GM23338 (cell line): ENCODE measurements at regions not wholly inside any gene's neighbourhood (a gene's known extent, or its start where the extent isn't known, plus 50 kb on each side); places are given as distances from the start of the nearest gene placed in this dataset.

ENCODE experiments used
- ATAC-seq: fragments of 200-7000 bp; cut with Tn5 transposase; 3 replicates; pipeline ENCODE4 v1.9.1; 2020
- DNase-seq: peaks from one replicate; pipeline ENCODE4 v3.0.0-alpha.2; 2015; ENCODE audit warnings: low spot score
- H2AFZ ChIP-seq: fragments of 200-600 bp; sonication (generic); 2 replicates; pipeline ENCODE4 v1.8.0; 2016; ENCODE audit warnings: antibody characterized with exemption, mild to moderate bottlenecking, moderate library complexity
- H3F3A ChIP-seq: fragments of 200-600 bp; sonication (generic); replicated peaks from 2 replicates; pipeline ENCODE4 v1.8.0; 2017; ENCODE audit warnings: antibody characterized with exemption, mixed run types, low read depth
- H3K27ac ChIP-seq: fragments of 200-600 bp; sonication (generic); 2 replicates; pipeline ENCODE4 v1.6.1; 2016; ENCODE audit warnings: low read depth
- H3K27me3 ChIP-seq: fragments of 200-600 bp; sonication (generic); 2 replicates; pipeline ENCODE4 v1.8.0; 2016; ENCODE audit warnings: mild to moderate bottlenecking, mixed run types, moderate library complexity; ENCODE audit not compliant: insufficient read depth
- H3K36me3 ChIP-seq: fragments of 200-600 bp; sonication (generic); 2 replicates; pipeline ENCODE4 v1.8.0; 2016; ENCODE audit warnings: mild to moderate bottlenecking; ENCODE audit not compliant: insufficient read depth
- H3K4me1 ChIP-seq: fragments of 200-600 bp; sonication (generic); 2 replicates; pipeline ENCODE4 v1.8.0; 2016; ENCODE audit warnings: mild to moderate bottlenecking, moderate library complexity; ENCODE audit not compliant: insufficient read depth
- H3K4me2 ChIP-seq: fragments of 200-600 bp; sonication (generic); 2 replicates; pipeline ENCODE4 v1.7.1; 2017; ENCODE audit warnings: mixed run types
- H3K4me3 ChIP-seq: fragments of 200-600 bp; sonication (generic); 2 replicates; pipeline ENCODE4 v1.6.1; 2016; ENCODE audit warnings: mixed run types
- H3K79me2 ChIP-seq: fragments of 200-600 bp; sonication (generic); replicated peaks from 2 replicates; pipeline ENCODE4 v1.8.0; 2017; ENCODE audit warnings: mild to moderate bottlenecking; ENCODE audit not compliant: insufficient read depth
- H3K9me2 ChIP-seq: fragments of 200-600 bp; sonication (generic); 2 replicates; pipeline ENCODE4 v1.8.0; 2017; ENCODE audit not compliant: insufficient read depth
- H4K20me1 ChIP-seq: fragments of 200-600 bp; sonication (generic); replicated peaks from 2 replicates; pipeline ENCODE4 v1.8.0; 2017; ENCODE audit warnings: mild to moderate bottlenecking; ENCODE audit not compliant: insufficient read depth
- H3K27ac Mint-ChIP-seq: 2 replicates; pipeline ENCODE4 v1.8.0; 2020; ENCODE audit warnings: inconsistent platforms, mild to moderate bottlenecking, moderate library complexity, mixed read lengths
- H3K27me3 Mint-ChIP-seq: 3 replicates; pipeline ENCODE4 v1.8.0; 2022; ENCODE audit warnings: low read depth, mild to moderate bottlenecking, moderate library complexity, mixed read lengths, inconsistent platforms; ENCODE audit not compliant: insufficient read depth, poor library complexity
- H3K36me3 Mint-ChIP-seq: 3 replicates; pipeline ENCODE4 v1.8.0; 2021; ENCODE audit warnings: low read depth, mild to moderate bottlenecking, inconsistent platforms, moderate library complexity, mixed read lengths
- H3K4me1 Mint-ChIP-seq: 3 replicates; pipeline ENCODE4 v1.8.0; 2020; ENCODE audit warnings: mild to moderate bottlenecking, inconsistent platforms, mixed read lengths
- H3K4me3 Mint-ChIP-seq: 3 replicates; pipeline ENCODE4 v1.8.0; 2021; ENCODE audit warnings: moderate library complexity, mild to moderate bottlenecking, inconsistent platforms, mixed read lengths
- H3K9me3 Mint-ChIP-seq: 3 replicates; pipeline ENCODE4 v1.8.0; 2020; ENCODE audit warnings: moderate library complexity, mild to moderate bottlenecking, inconsistent platforms, mixed read lengths
- CREB1 ChIP-seq: fragments of 250-450 bp; sonication (Bioruptor Pico); IDR thresholded peaks from 2 replicates; pipeline ENCODE4 v1.5.0; 2020; ENCODE audit warnings: low read depth, mild to moderate bottlenecking, moderate library complexity
- ETS1 ChIP-seq: IDR thresholded peaks from 2 replicates; pipeline ENCODE4 v1.6.1; 2016; ENCODE audit warnings: antibody characterized with exemption
- EZH2 ChIP-seq: fragments of 200-600 bp; sonication (generic); IDR thresholded peaks from one replicate; pipeline ENCODE4 v1.8.0; 2017; ENCODE audit warnings: antibody characterized with exemption, mild to moderate bottlenecking, low read depth; ENCODE audit not compliant: unreplicated experiment
- EZH2phosphoT487 ChIP-seq: fragments of 200-600 bp; sonication (generic); IDR thresholded peaks from one replicate; pipeline ENCODE4 v1.8.1; 2018; ENCODE audit warnings: antibody characterized with exemption; ENCODE audit not compliant: unreplicated experiment
- JUNB ChIP-seq: IDR thresholded peaks from one replicate; pipeline ENCODE4 v1.6.1; 2016; ENCODE audit warnings: antibody characterized with exemption; ENCODE audit not compliant: unreplicated experiment
- NANOG ChIP-seq: IDR thresholded peaks from 2 replicates; pipeline ENCODE4 v1.6.1; 2016; ENCODE audit warnings: antibody characterized with exemption, borderline replicate concordance
- POLR2AphosphoS5 ChIP-seq: IDR thresholded peaks from 2 replicates; pipeline ENCODE4 v1.6.1; 2016; ENCODE audit warnings: antibody characterized with exemption, low read depth
- STAT1 ChIP-seq: IDR thresholded peaks from one replicate; pipeline ENCODE4 v1.6.1; 2016; ENCODE audit warnings: antibody characterized with exemption; ENCODE audit not compliant: unreplicated experiment
- ZNF114 ChIP-seq: fragments of 250-450 bp; sonication (Bioruptor Pico); IDR thresholded peaks from 2 replicates; pipeline ENCODE4 v1.5.0; 2020; ENCODE audit warnings: mild to moderate bottlenecking, moderate library complexity
- ZNF331 ChIP-seq: fragments of 250-450 bp; sonication (Bioruptor Pico); IDR thresholded peaks from 2 replicates; pipeline ENCODE4 v1.5.0; 2020; ENCODE audit warnings: low read depth, mild to moderate bottlenecking, moderate library complexity
- TF ChIP-seq, protein P1 (sequence below): IDR thresholded peaks from one replicate; pipeline ENCODE4 v1.6.1; 2018; ENCODE audit warnings: antibody characterized with exemption; ENCODE audit not compliant: unreplicated experiment
- TF ChIP-seq, protein P2 (sequence below): fragments of 250-450 bp; sonication (Bioruptor Pico); IDR thresholded peaks from 2 replicates; pipeline ENCODE4 v1.5.0; 2020; ENCODE audit warnings: mild to moderate bottlenecking, moderate library complexity
- TF ChIP-seq, protein P3 (sequence below), 2 experiments: fragments of 200-600 bp in 1 of 2; sonication (generic) in 1 of 2; conservative IDR thresholded peaks; 2 replicates each; pipeline versions ENCODE4 v1.5.1 to v1.6.1; 2016 to 2017; ENCODE audit warnings: antibody characterized with exemption in 2 of 2, low read depth in 2 of 2, mild to moderate bottlenecking in 2 of 2, moderate library complexity in 1 of 2

- Histone ChIP-seq H3K4me1 (no peaks in the 10 kb centered on the region), H3K4me2 (no peak overlapping the region), H3K4me3 (no peak overlapping the region), H3F3A (no peaks in the 10 kb centered on the region), H3K36me3 (no peaks in the 10 kb centered on the region), H4K20me1 (no peaks in the 10 kb centered on the region), H3K79me2 (no peaks in the 10 kb centered on the region), H3K9me2 (no peaks in the 10 kb centered on the region), H2AFZ (no peak overlapping the region), H3K27ac (no peak overlapping the region), H3K27me3 (no peaks in the 10 kb centered on the region)
- Mint-ChIP-seq H3K36me3 (no peaks in the 10 kb centered on the region), H3K4me1 (peaks cover 10% of the 10 kb centered on the region), H3K27me3 (peaks cover 3% of the 10 kb centered on the region), H3K4me3 (no peak overlapping the region), H3K9me3 (peaks cover 3% of the 10 kb centered on the region; the same call in 2 of the 3 replicates), H3K27ac (no peak overlapping the region)
- no peak for DNase-seq
- ATAC-seq: no peak
- no peak for TF ChIP-seq JUNB
- TF ChIP-seq, protein P1, sequence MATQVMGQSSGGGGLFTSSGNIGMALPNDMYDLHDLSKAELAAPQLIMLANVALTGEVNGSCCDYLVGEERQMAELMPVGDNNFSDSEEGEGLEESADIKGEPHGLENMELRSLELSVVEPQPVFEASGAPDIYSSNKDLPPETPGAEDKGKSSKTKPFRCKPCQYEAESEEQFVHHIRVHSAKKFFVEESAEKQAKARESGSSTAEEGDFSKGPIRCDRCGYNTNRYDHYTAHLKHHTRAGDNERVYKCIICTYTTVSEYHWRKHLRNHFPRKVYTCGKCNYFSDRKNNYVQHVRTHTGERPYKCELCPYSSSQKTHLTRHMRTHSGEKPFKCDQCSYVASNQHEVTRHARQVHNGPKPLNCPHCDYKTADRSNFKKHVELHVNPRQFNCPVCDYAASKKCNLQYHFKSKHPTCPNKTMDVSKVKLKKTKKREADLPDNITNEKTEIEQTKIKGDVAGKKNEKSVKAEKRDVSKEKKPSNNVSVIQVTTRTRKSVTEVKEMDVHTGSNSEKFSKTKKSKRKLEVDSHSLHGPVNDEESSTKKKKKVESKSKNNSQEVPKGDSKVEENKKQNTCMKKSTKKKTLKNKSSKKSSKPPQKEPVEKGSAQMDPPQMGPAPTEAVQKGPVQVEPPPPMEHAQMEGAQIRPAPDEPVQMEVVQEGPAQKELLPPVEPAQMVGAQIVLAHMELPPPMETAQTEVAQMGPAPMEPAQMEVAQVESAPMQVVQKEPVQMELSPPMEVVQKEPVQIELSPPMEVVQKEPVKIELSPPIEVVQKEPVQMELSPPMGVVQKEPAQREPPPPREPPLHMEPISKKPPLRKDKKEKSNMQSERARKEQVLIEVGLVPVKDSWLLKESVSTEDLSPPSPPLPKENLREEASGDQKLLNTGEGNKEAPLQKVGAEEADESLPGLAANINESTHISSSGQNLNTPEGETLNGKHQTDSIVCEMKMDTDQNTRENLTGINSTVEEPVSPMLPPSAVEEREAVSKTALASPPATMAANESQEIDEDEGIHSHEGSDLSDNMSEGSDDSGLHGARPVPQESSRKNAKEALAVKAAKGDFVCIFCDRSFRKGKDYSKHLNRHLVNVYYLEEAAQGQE: no peak
- no peak for TF ChIP-seq ETS1
- no peak for TF ChIP-seq EZH2phosphoT487
- TF ChIP-seq CREB1 (CRISPR knock-in tag): no peak
- TF ChIP-seq, protein P2, sequence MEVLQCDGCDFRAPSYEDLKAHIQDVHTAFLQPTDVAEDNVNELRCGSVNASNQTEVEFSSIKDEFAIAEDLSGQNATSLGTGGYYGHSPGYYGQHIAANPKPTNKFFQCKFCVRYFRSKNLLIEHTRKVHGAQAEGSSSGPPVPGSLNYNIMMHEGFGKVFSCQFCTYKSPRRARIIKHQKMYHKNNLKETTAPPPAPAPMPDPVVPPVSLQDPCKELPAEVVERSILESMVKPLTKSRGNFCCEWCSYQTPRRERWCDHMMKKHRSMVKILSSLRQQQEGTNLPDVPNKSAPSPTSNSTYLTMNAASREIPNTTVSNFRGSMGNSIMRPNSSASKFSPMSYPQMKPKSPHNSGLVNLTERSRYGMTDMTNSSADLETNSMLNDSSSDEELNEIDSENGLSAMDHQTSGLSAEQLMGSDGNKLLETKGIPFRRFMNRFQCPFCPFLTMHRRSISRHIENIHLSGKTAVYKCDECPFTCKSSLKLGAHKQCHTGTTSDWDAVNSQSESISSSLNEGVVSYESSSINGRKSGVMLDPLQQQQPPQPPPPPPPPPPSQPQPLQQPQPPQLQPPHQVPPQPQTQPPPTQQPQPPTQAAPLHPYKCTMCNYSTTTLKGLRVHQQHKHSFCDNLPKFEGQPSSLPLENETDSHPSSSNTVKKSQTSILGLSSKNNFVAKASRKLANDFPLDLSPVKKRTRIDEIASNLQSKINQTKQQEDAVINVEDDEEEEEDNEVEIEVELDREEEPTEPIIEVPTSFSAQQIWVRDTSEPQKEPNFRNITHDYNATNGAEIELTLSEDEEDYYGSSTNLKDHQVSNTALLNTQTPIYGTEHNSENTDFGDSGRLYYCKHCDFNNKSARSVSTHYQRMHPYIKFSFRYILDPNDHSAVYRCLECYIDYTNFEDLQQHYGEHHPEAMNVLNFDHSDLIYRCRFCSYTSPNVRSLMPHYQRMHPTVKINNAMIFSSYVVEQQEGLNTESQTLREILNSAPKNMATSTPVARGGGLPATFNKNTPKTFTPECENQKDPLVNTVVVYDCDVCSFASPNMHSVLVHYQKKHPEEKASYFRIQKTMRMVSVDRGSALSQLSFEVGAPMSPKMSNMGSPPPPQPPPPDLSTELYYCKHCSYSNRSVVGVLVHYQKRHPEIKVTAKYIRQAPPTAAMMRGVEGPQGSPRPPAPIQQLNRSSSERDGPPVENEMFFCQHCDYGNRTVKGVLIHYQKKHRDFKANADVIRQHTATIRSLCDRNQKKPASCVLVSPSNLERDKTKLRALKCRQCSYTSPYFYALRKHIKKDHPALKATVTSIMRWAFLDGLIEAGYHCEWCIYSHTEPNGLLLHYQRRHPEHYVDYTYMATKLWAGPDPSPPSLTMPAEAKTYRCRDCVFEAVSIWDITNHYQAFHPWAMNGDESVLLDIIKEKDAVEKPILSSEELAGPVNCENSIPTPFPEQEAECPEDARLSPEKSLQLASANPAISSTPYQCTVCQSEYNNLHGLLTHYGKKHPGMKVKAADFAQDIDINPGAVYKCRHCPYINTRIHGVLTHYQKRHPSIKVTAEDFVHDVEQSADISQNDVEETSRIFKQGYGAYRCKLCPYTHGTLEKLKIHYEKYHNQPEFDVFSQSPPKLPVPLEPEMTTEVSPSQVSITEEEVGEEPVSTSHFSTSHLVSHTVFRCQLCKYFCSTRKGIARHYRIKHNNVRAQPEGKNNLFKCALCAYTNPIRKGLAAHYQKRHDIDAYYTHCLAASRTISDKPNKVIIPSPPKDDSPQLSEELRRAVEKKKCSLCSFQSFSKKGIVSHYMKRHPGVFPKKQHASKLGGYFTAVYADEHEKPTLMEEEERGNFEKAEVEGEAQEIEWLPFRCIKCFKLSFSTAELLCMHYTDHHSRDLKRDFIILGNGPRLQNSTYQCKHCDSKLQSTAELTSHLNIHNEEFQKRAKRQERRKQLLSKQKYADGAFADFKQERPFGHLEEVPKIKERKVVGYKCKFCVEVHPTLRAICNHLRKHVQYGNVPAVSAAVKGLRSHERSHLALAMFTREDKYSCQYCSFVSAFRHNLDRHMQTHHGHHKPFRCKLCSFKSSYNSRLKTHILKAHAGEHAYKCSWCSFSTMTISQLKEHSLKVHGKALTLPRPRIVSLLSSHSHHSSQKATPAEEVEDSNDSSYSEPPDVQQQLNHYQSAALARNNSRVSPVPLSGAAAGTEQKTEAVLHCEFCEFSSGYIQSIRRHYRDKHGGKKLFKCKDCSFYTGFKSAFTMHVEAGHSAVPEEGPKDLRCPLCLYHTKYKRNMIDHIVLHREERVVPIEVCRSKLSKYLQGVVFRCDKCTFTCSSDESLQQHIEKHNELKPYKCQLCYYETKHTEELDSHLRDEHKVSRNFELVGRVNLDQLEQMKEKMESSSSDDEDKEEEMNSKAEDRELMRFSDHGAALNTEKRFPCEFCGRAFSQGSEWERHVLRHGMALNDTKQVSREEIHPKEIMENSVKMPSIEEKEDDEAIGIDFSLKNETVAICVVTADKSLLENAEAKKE (CRISPR knock-in tag): no peak
- no peak for TF ChIP-seq STAT1
- TF ChIP-seq, protein P3, sequence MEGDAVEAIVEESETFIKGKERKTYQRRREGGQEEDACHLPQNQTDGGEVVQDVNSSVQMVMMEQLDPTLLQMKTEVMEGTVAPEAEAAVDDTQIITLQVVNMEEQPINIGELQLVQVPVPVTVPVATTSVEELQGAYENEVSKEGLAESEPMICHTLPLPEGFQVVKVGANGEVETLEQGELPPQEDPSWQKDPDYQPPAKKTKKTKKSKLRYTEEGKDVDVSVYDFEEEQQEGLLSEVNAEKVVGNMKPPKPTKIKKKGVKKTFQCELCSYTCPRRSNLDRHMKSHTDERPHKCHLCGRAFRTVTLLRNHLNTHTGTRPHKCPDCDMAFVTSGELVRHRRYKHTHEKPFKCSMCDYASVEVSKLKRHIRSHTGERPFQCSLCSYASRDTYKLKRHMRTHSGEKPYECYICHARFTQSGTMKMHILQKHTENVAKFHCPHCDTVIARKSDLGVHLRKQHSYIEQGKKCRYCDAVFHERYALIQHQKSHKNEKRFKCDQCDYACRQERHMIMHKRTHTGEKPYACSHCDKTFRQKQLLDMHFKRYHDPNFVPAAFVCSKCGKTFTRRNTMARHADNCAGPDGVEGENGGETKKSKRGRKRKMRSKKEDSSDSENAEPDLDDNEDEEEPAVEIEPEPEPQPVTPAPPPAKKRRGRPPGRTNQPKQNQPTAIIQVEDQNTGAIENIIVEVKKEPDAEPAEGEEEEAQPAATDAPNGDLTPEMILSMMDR (conservative IDR thresholded peaks at IDR 0.05; ENCODE audit: low read depth in 2 of 2): no peak
- no peak for TF ChIP-seq EZH2
- TF ChIP-seq ZNF331: no peak
- no peak for TF ChIP-seq NANOG
- TF ChIP-seq ZNF114 (CRISPR knock-in tag): no peak
- TF ChIP-seq POLR2AphosphoS5: no peak
These were observed 91.6 kb downstream of the ZC3H11B start for GRCh38 chr1:219521325-219521724.
